Testis (tissue), 2 donors: ENCODE measurements at regions not wholly inside any gene's neighbourhood (a gene's known extent, or its start where the extent isn't known, plus 50 kb on each side); places are given as distances from the start of the nearest gene placed in this dataset.

Source experiments
- DNase-seq: peaks from one replicate; pipeline ENCODE4 v3.0.0-alpha.2; 2019
- H3K27ac ChIP-seq, 2 donors: fragments of 200-600 bp; sonication (generic); one replicate each; pipeline ENCODE4 v1.5.1; 2019
- H3K27me3 ChIP-seq: fragments of 200-600 bp; sonication (generic); one replicate; pipeline ENCODE4 v1.5.1; 2019
- H3K36me3 ChIP-seq: fragments of 200-600 bp; sonication (generic); one replicate; pipeline ENCODE4 v1.5.1; 2017; ENCODE audit warnings: low read depth; ENCODE audit errors: missing control alignments
- H3K4me1 ChIP-seq: fragments of 200-600 bp; sonication (generic); one replicate; pipeline ENCODE4 v1.5.1; 2019
- H3K4me3 ChIP-seq, 2 donors: fragments of 200-600 bp; sonication (generic); one replicate each; pipeline ENCODE4 v1.5.1; 2017 to 2019
- H3K9me3 ChIP-seq: fragments of 200-600 bp; sonication (generic); one replicate; pipeline ENCODE4 v1.5.1; 2017
- CTCF ChIP-seq, 3 experiments: fragments of 450-650 bp in 2 of 3; fragments of 200-600 bp in 1 of 3; sonication (generic) in 1 of 3; IDR thresholded peaks; one replicate each; pipeline ENCODE4 v1.5.1; 2016 to 2019; ENCODE audit warnings: antibody characterized with exemption in 3 of 3, mild to moderate bottlenecking in 2 of 3, moderate library complexity in 1 of 3
- POLR2A ChIP-seq: fragments of 450-650 bp; IDR thresholded peaks from one replicate; pipeline ENCODE4 v1.6.1; 2017; ENCODE audit warnings: antibody characterized with exemption, mild to moderate bottlenecking, moderate library complexity
- WGBS, 2 donors: methylation state at CpG; one replicate each; pipeline ENCODE4 v1.1.5; 2018; 5-methylcytosine and 5-hydroxymethylcytosine counted together
- intact Hi-C: fragments of 100-400 bp; cut with DNase I; formaldehyde crosslinking; loops from one replicate; pipeline ENCODE4 v1.15.1; 2023; ENCODE audit warnings: low total_unique reads

- TF ChIP-seq CTCF (IDR thresholded peaks at IDR 0.05) (no peak), POLR2A (no peak)
- intact Hi-C loops, result no loop called here
- no peaks in the 10 kb centered on the region for H3K36me3 ChIP-seq
- DNase-seq, result no peak
- no peaks in the 10 kb centered on the region for H3K4me1 ChIP-seq
- H3K27me3 ChIP-seq, result no peaks in the 10 kb centered on the region
- no peaks in the 10 kb centered on the region for H3K9me3 ChIP-seq
- no peak overlapping the region for H3K27ac ChIP-seq
- H3K4me3 ChIP-seq, result no peak overlapping the region
- WGBS, 2 donors, result 50 to 63% methylated on average over 5 of the region's 5 CpGs
Measured at GRCh38 chr19:28301961-28302360, 911.0 kb downstream of the UQCRFS1 start.

- no peak overlapping the region for H3K4me3 ChIP-seq
- no peak for DNase-seq
- intact Hi-C loops, result no loop called here
- no peaks in the 10 kb centered on the region for H3K9me3 ChIP-seq
- H3K27ac ChIP-seq, result no peak overlapping the region
- no peaks in the 10 kb centered on the region for H3K27me3 ChIP-seq
- TF ChIP-seq POLR2A, result no peak
- no peak for TF ChIP-seq CTCF (IDR thresholded peaks at IDR 0.05)
- H3K4me1 ChIP-seq, result no peaks in the 10 kb centered on the region
- H3K36me3 ChIP-seq, result no peaks in the 10 kb centered on the region
Measured at GRCh38 chr19:28301463-28301862, 911.5 kb downstream of the UQCRFS1 start.

GRCh38 chr19:28299649-28300048 is 913.3 kb downstream of the UQCRFS1 start:
- Histone ChIP-seq H3K27ac (no peak overlapping the region), H3K27me3 (no peaks in the 10 kb centered on the region), H3K9me3 (no peaks in the 10 kb centered on the region), H3K36me3 (no peaks in the 10 kb centered on the region), H3K4me1 (no peaks in the 10 kb centered on the region), H3K4me3 (no peak overlapping the region)
- intact Hi-C loops, result no loop called here
- 49 to 50% methylated on average over 2 to 7 of the region's 7 CpGs for WGBS, 2 donors
- no peak for TF ChIP-seq CTCF (IDR thresholded peaks at IDR 0.05)
- TF ChIP-seq POLR2A, result no peak
- no peak for DNase-seq

GRCh38 chr19:28297586-28298157 is 915.3 kb downstream of the UQCRFS1 start:
- Histone ChIP-seq H3K27ac (no peak overlapping the region), H3K36me3 (no peaks in the 10 kb centered on the region), H3K27me3 (no peaks in the 10 kb centered on the region), H3K9me3 (no peaks in the 10 kb centered on the region), H3K4me3 (no peak overlapping the region), H3K4me1 (no peaks in the 10 kb centered on the region)
- WGBS, 2 donors, result 69 to 82% methylated on average over 11 of the region's 11 CpGs
- intact Hi-C loops, result no loop called here
- TF ChIP-seq POLR2A, result no peak
- TF ChIP-seq CTCF (IDR thresholded peaks at IDR 0.05), result no peak
- DNase-seq, result no peak

- intact Hi-C loops, result no loop called here
- Histone ChIP-seq H3K9me3 (no peaks in the 10 kb centered on the region), H3K4me1 (no peaks in the 10 kb centered on the region), H3K27me3 (no peaks in the 10 kb centered on the region), H3K36me3 (no peaks in the 10 kb centered on the region), H3K4me3 (no peak overlapping the region), H3K27ac (no peak overlapping the region)
- no peak for DNase-seq
- 77 to 85% methylated on average over 2 of the region's 2 CpGs for WGBS, 2 donors
- TF ChIP-seq POLR2A, result no peak
- TF ChIP-seq CTCF (IDR thresholded peaks at IDR 0.05), result no peak
Measured at GRCh38 chr19:28297036-28297435, 915.9 kb downstream of the UQCRFS1 start.
